ENCODE measurements at regions not wholly inside any gene's neighbourhood (a gene's known extent, or its start where the extent isn't known, plus 50 kb on each side); places are given as distances from the start of the nearest gene placed in this dataset.
"Not testable (repeated sequence)": the region's sequence is repeated elsewhere in the genome, so short reads cannot be mapped to it uniquely, and the experiment has no call there.

DNA sequence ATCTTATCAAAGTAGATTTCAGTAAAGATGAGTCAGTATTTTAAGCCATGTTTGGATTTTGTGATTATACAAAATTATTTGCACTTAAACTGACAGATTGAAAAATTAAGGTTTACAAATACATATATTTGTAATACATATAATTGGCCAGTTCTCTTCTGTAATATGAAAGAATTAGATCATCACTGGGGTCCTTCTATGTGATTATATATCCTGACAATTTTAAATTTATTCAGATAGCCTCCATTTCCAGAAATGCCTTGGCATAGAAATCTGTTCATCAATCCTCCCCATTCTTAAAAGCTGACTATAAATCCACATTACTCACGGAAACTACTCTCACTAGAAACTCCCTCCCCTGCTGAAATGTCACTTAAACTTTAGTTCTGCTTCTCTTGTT lies 280.4 kb upstream of the ANXA10 start:
- H3K9me3 ChIP-seq (ENCODE audit: control insufficient read depth, insufficient read depth, low read depth, low read length) = peaks cover 5% of the 10 kb centered on the region
- no peaks in the 10 kb centered on the region for H3K4me1 ChIP-seq (ENCODE audit: control insufficient read depth, insufficient read depth, low read length)
- H3K4me3 ChIP-seq (ENCODE audit: low read depth, low read length) = no peak overlapping the region
- H3K27me3 ChIP-seq (ENCODE audit: control insufficient read depth, insufficient read depth, low read length) = no peaks in the 10 kb centered on the region
- H3K27ac ChIP-seq (ENCODE audit: low read depth, low read length) = no peak overlapping the region
- no peak overlapping the region for H3K9ac ChIP-seq (ENCODE audit: low read length)
- H3K36me3 ChIP-seq (ENCODE audit: control insufficient read depth, insufficient read depth, low read length) = no peaks in the 10 kb centered on the region

DNA sequence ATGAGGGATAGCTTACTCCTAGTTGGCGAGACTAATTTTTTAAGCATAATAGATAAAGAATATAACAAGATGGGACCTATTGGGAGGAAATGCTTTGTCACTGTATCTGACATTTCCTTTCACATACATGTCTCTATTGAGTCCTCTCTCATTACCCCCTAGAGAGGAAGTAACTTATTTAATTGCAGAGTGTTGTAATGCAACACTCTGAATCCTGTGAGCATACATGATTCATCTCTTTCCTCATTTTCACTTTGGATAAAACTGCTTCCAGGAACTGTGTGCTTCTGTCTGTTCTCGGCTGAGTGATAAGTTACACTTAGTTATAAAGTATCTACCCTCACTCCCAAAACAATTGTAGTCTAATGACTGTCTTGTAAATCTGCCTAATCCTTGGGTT lies 266.1 kb upstream of the ANXA10 start:
- Histone ChIP-seq H3K9ac (ENCODE audit: low read length) (no peak overlapping the region), H3K27ac (ENCODE audit: low read depth, low read length) (no peak overlapping the region), H3K27me3 (ENCODE audit: control insufficient read depth, insufficient read depth, low read length) (no peaks in the 10 kb centered on the region), H3K4me1 (ENCODE audit: control insufficient read depth, insufficient read depth, low read length) (peaks cover 13% of the 10 kb centered on the region; the same call in 1 of the 2 replicates), H3K36me3 (ENCODE audit: control insufficient read depth, insufficient read depth, low read length) (no peaks in the 10 kb centered on the region), H3K9me3 (ENCODE audit: control insufficient read depth, insufficient read depth, low read depth, low read length) (no peaks in the 10 kb centered on the region), H3K4me3 (ENCODE audit: low read depth, low read length) (no peak overlapping the region)

DNA sequence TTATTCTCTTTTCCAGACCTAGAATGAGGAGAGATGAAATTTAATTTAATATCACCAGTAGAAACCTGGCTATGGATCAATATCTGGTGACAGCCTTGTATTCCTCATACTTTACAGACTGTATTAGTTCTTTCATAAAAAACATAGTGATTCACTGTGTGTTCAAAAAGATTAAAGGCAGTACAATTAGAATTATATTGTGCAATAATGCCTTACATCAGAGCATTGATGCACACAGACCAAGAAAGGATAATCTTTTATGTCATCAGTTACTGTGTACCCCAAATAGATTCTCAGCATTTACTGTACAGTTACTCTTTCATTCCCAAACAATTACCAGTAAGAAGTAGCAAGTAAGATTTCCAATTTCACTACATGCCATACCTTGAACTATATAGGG lies 260.5 kb upstream of the ANXA10 start:
- Histone ChIP-seq H3K36me3 (ENCODE audit: control insufficient read depth, insufficient read depth, low read length) (no peaks in the 10 kb centered on the region), H3K4me1 (ENCODE audit: control insufficient read depth, insufficient read depth, low read length) (no peaks in the 10 kb centered on the region), H3K27ac (ENCODE audit: low read depth, low read length) (no peak overlapping the region), H3K27me3 (ENCODE audit: control insufficient read depth, insufficient read depth, low read length) (no peaks in the 10 kb centered on the region), H3K9ac (ENCODE audit: low read length) (no peak overlapping the region), H3K4me3 (ENCODE audit: low read depth, low read length) (no peak overlapping the region), H3K9me3 (ENCODE audit: control insufficient read depth, insufficient read depth, low read depth, low read length) (no peaks in the 10 kb centered on the region)

DNA sequence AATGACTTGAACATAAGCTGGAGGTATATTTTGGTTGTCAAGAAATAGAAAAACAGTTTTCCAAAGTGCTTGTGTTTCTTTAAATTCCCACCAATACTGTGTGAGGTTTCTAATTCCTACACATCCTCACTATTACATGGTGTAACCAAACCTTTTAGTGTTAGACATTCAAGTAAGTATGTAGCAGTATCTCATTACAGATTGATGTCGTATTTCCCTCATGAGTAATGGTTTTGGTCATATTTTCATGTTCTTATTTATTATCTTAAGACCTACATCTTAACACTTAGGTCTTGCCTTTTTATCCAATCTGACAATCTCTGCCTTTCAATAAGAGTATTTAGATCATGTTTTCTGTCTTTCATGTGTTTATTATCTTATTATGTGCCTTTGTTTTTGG lies 253.7 kb upstream of the ANXA10 start:
- Histone ChIP-seq H3K9me3 (ENCODE audit: control insufficient read depth, insufficient read depth, low read depth, low read length) (no peaks in the 10 kb centered on the region), H3K9ac (ENCODE audit: low read length) (no peak overlapping the region), H3K36me3 (ENCODE audit: control insufficient read depth, insufficient read depth, low read length) (no peaks in the 10 kb centered on the region), H3K4me1 (ENCODE audit: control insufficient read depth, insufficient read depth, low read length) (no peaks in the 10 kb centered on the region), H3K4me3 (ENCODE audit: low read depth, low read length) (no peak overlapping the region), H3K27me3 (ENCODE audit: control insufficient read depth, insufficient read depth, low read length) (no peaks in the 10 kb centered on the region), H3K27ac (ENCODE audit: low read depth, low read length) (no peak overlapping the region)

DNA sequence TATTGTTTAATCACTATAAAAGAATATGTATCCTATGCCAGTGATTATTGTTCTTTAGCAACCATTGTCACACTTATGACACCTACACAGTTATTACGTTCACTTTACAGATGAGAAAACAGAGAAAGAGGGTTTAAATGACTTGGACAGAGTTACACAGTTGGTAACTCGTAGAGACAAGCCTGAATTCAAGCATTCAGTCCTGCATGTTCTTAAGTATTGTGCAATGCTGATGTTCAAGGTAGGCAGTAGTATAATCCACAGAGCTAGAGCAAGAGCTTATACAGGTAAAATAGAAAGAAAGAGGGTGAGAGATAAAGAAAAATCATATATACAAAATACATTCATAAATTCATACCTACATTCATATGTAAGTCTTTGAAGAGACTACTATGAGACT lies 249.8 kb upstream of the ANXA10 start:
- no peak overlapping the region for H3K27ac ChIP-seq (ENCODE audit: low read depth, low read length)
- H3K36me3 ChIP-seq (ENCODE audit: control insufficient read depth, insufficient read depth, low read length) = no peaks in the 10 kb centered on the region
- H3K4me1 ChIP-seq (ENCODE audit: control insufficient read depth, insufficient read depth, low read length) = no peaks in the 10 kb centered on the region
- no peak overlapping the region for H3K4me3 ChIP-seq (ENCODE audit: low read depth, low read length)
- no peaks in the 10 kb centered on the region for H3K9me3 ChIP-seq (ENCODE audit: control insufficient read depth, insufficient read depth, low read depth, low read length)
- H3K27me3 ChIP-seq (ENCODE audit: control insufficient read depth, insufficient read depth, low read length) = no peaks in the 10 kb centered on the region
- no peak overlapping the region for H3K9ac ChIP-seq (ENCODE audit: low read length)

DNA sequence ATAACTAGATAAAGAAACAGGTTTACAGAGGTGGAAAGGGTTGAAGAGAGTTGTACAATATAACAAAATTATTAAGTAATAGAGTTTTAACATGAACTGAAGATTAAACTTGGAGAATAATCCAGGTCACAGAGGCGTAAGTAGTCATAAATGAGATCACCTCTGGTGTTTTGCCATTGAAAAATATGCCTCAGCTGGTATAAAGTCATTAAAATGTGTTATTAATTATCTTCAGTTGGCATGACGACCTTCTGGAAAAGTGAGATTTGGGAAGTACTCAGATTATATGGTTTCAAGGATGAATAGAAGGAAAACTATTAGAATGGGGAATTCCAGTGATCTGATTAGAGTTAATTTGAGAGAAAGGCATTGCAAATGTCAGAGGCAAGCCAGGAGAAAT lies 237.5 kb upstream of the ANXA10 start:
- no peaks in the 10 kb centered on the region for H3K27me3 ChIP-seq (ENCODE audit: control insufficient read depth, insufficient read depth, low read length)
- H3K4me1 ChIP-seq (ENCODE audit: control insufficient read depth, insufficient read depth, low read length) = 0 out of 2 replicates have a peak, but pooled peaks cover 4% of the 10 kb centered on the region
- H3K27ac ChIP-seq (ENCODE audit: low read depth, low read length) = no peak overlapping the region
- H3K4me3 ChIP-seq (ENCODE audit: low read depth, low read length) = no peak overlapping the region
- H3K9ac ChIP-seq (ENCODE audit: low read length) = no peak overlapping the region
- no peaks in the 10 kb centered on the region for H3K36me3 ChIP-seq (ENCODE audit: control insufficient read depth, insufficient read depth, low read length)
- no peaks in the 10 kb centered on the region for H3K9me3 ChIP-seq (ENCODE audit: control insufficient read depth, insufficient read depth, low read depth, low read length)

DNA sequence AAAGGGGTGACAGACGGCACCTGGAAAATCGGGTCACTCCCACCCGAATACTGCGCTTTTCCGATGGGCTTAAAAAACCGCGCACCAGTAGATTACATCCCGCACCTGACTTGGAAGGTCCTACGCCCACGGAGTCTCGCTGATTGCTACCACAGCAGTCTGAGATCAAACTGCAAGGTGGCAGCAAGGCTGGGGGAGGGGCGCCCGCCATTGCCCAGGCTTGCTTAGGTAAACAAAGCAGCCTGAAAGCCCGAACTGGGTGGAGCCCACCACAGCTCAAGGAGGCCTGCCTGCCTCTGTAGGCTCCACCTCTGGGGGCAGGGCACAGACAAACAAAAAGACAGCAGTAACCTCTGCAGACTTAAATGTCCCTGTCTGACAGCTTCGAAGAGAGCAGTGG lies 234.2 kb upstream of the ANXA10 start:
- H3K9me3 ChIP-seq (ENCODE audit: control insufficient read depth, insufficient read depth, low read depth, low read length); H3K36me3 ChIP-seq (ENCODE audit: control insufficient read depth, insufficient read depth, low read length); H3K27ac ChIP-seq (ENCODE audit: low read depth, low read length); H3K4me1 ChIP-seq (ENCODE audit: control insufficient read depth, insufficient read depth, low read length); H3K4me3 ChIP-seq (ENCODE audit: low read depth, low read length); H3K27me3 ChIP-seq (ENCODE audit: control insufficient read depth, insufficient read depth, low read length); H3K9ac ChIP-seq (ENCODE audit: low read length): not testable (repeated sequence)

DNA sequence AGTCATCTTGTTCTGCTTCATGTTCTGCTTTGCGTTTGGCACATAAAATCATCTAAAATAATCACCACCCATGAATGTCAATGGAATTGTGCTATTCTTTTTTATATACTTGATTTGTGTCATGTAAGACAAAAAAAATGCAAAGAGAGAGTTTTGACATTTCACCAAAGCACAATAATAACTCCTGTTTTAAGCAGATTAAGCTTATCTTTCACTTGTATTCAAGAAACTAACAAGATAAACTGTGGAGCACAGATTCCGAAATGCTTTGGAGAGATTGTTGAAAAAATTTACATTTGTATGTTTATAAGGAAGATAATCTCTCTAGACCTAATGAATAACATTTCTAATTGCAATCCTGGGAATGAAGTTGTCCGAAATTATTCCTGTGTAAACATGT lies 225.1 kb upstream of the ANXA10 start:
- no peaks in the 10 kb centered on the region for H3K36me3 ChIP-seq (ENCODE audit: control insufficient read depth, insufficient read depth, low read length)
- H3K9me3 ChIP-seq (ENCODE audit: control insufficient read depth, insufficient read depth, low read depth, low read length) = no peaks in the 10 kb centered on the region
- no peak overlapping the region for H3K27ac ChIP-seq (ENCODE audit: low read depth, low read length)
- no peaks in the 10 kb centered on the region for H3K4me1 ChIP-seq (ENCODE audit: control insufficient read depth, insufficient read depth, low read length)
- no peaks in the 10 kb centered on the region for H3K27me3 ChIP-seq (ENCODE audit: control insufficient read depth, insufficient read depth, low read length)
- no peak overlapping the region for H3K9ac ChIP-seq (ENCODE audit: low read length)
- no peak overlapping the region for H3K4me3 ChIP-seq (ENCODE audit: low read depth, low read length)

DNA sequence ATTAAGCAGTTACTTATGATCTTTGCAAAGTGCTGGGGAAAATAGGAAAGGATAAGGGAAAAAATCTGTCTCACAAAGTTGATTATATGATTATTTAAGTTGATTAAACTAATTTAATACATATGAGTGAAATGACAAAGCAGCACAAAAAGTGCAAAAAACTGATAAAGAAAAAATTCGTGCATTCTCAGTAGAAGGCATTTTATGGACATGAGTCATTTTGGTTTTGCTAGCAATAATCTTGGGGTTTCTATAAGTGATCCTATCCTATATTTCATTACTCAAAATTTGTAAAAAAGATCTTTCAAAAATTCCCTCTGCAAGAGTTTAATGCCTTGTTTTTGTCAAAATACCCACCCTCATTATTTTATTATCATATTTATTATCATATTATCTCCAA lies 224.2 kb upstream of the ANXA10 start:
- Histone ChIP-seq H3K36me3 (ENCODE audit: control insufficient read depth, insufficient read depth, low read length) (no peaks in the 10 kb centered on the region), H3K27ac (ENCODE audit: low read depth, low read length) (no peak overlapping the region), H3K4me1 (ENCODE audit: control insufficient read depth, insufficient read depth, low read length) (no peaks in the 10 kb centered on the region), H3K9ac (ENCODE audit: low read length) (no peak overlapping the region), H3K4me3 (ENCODE audit: low read depth, low read length) (no peak overlapping the region), H3K9me3 (ENCODE audit: control insufficient read depth, insufficient read depth, low read depth, low read length) (no peaks in the 10 kb centered on the region), H3K27me3 (ENCODE audit: control insufficient read depth, insufficient read depth, low read length) (no peaks in the 10 kb centered on the region)

DNA sequence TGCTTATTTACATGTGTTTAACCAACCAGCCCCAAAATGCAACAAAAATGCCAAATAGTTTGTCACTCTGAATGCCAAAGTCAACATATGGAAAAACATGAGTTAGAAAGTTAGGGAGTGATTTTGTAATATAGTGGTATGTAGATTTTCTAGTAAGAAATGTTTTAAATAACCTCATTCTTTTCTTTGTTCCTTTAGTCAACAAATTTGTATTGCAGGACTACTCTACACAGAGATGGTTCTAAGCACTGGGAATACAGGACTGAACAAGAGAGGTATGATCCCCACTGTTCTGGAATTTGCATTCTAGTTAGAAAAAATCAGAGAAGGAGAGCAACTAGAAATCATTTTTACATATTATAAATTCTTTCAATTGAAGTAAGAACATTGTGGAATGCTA lies 218.8 kb upstream of the ANXA10 start:
- Histone ChIP-seq H3K4me1 (ENCODE audit: control insufficient read depth, insufficient read depth, low read length) (no peaks in the 10 kb centered on the region), H3K27ac (ENCODE audit: low read depth, low read length) (no peak overlapping the region), H3K9ac (ENCODE audit: low read length) (no peak overlapping the region), H3K36me3 (ENCODE audit: control insufficient read depth, insufficient read depth, low read length) (no peaks in the 10 kb centered on the region), H3K9me3 (ENCODE audit: control insufficient read depth, insufficient read depth, low read depth, low read length) (peaks cover 3% of the 10 kb centered on the region; the same call in 1 of the 2 replicates), H3K4me3 (ENCODE audit: low read depth, low read length) (no peak overlapping the region), H3K27me3 (ENCODE audit: control insufficient read depth, insufficient read depth, low read length) (no peaks in the 10 kb centered on the region)

DNA sequence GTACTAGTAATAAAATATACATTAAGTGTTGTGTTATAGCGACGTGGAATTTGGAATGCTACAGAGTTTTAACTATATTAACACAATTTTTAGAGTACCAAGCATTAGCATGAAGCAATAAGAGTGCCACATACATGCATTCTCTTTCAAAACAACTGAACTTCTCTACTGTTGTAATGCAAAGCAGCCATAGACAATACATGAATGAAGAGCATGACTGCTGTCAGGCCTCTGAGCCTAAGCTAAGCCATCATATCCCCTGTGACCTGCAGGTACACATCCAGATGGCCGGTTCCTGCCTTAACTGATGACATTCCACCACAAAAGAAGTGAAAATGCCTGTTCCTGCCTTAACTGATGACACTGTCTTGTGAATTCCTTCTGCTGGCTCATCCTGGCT lies 216.2 kb upstream of the ANXA10 start:
- H3K27ac ChIP-seq (ENCODE audit: low read depth, low read length) = peak overlapping the region; percentile 53; the same call in 1 of the 2 replicates
- not testable (repeated sequence) for H3K9me3 ChIP-seq (ENCODE audit: control insufficient read depth, insufficient read depth, low read depth, low read length)

DNA sequence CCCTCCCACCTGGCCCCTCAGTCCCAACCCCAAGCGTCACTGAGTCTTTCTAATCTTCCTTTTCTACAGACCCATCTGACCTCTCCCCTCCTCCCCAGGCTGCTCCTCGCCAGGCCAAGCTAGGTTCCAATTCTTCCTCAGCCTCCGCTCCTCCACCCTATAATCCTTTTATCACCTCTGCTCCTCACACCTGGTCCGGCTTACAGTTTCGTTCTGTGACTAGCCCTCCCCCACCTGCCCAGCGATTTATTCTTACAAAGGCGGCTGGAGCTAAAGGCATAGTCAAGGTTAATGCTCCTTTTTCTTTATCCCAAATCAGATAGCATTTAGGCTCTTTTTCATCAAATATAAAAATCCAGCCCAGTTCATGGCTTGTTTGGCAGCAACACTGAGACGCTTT lies 214.5 kb upstream of the ANXA10 start:
- not testable (repeated sequence) for H3K4me3 ChIP-seq (ENCODE audit: low read depth, low read length); H3K9me3 ChIP-seq (ENCODE audit: control insufficient read depth, insufficient read depth, low read depth, low read length); H3K9ac ChIP-seq (ENCODE audit: low read length); H3K27ac ChIP-seq (ENCODE audit: low read depth, low read length); H3K27me3 ChIP-seq (ENCODE audit: control insufficient read depth, insufficient read depth, low read length); H3K36me3 ChIP-seq (ENCODE audit: control insufficient read depth, insufficient read depth, low read length); H3K4me1 ChIP-seq (ENCODE audit: control insufficient read depth, insufficient read depth, low read length)

More for the DNA sequence above, 216.2 kb upstream of the ANXA10 start:
- not testable (repeated sequence) for H3K4me1 ChIP-seq (ENCODE audit: control insufficient read depth, insufficient read depth, low read length); H3K9ac ChIP-seq (ENCODE audit: low read length); H3K36me3 ChIP-seq (ENCODE audit: control insufficient read depth, insufficient read depth, low read length); H3K4me3 ChIP-seq (ENCODE audit: low read depth, low read length); H3K27me3 ChIP-seq (ENCODE audit: control insufficient read depth, insufficient read depth, low read length)

Data from HUES6 (cell line).